Kidney epithelial cell (primary cell): ENCODE measurements at regions not wholly inside any gene's neighbourhood (a gene's known extent, or its start where the extent isn't known, plus 50 kb on each side); places are given as distances from the start of the nearest gene placed in this dataset.

Source experiments
- DNase-seq: peaks from one replicate; pipeline ENCODE4 v3.0.0-alpha.2; 2010; ENCODE audit warnings: low read depth
- H3K27me3 ChIP-seq: 2 replicates; pipeline ENCODE4 v1.6.0; 2011; ENCODE audit warnings: low read length; ENCODE audit not compliant: control insufficient read depth, insufficient read depth
- H3K36me3 ChIP-seq: 2 replicates; pipeline ENCODE4 v1.5.1; 2011; ENCODE audit warnings: low read length; ENCODE audit not compliant: control insufficient read depth, insufficient read depth
- H3K4me3 ChIP-seq: 2 replicates; pipeline ENCODE4 v1.5.1; 2011; ENCODE audit warnings: low read depth, mild to moderate bottlenecking, control low read depth, low read length
- TF ChIP-seq, protein P1 (sequence below): IDR thresholded peaks from 2 replicates; pipeline ENCODE4 v1.5.1; 2011; ENCODE audit warnings: mild to moderate bottlenecking, moderate library complexity, low read length, control low read depth, inconsistent platforms; ENCODE audit not compliant: insufficient read depth, poor library complexity, severe bottlenecking

DNA sequence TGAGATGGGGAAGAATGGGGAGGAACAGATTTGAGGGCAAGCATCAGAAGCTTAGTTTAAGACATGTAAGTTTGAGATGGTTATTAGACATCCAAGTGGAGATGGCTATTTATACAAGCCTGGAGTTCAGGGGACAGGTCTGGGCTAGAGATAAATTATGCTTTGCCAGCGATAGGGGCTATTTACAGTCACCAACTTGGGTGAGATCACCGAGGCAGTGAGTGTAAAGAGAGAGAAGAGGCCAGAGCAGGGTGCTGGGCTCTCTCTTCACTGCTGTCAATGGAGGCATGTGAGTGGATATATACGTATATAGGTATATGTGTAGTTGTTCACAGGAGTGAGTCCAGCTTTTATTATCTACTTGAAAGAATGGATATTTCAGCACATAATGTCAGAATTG lies 81.0 kb downstream of the QPCT start:
- TF ChIP-seq, protein P1, sequence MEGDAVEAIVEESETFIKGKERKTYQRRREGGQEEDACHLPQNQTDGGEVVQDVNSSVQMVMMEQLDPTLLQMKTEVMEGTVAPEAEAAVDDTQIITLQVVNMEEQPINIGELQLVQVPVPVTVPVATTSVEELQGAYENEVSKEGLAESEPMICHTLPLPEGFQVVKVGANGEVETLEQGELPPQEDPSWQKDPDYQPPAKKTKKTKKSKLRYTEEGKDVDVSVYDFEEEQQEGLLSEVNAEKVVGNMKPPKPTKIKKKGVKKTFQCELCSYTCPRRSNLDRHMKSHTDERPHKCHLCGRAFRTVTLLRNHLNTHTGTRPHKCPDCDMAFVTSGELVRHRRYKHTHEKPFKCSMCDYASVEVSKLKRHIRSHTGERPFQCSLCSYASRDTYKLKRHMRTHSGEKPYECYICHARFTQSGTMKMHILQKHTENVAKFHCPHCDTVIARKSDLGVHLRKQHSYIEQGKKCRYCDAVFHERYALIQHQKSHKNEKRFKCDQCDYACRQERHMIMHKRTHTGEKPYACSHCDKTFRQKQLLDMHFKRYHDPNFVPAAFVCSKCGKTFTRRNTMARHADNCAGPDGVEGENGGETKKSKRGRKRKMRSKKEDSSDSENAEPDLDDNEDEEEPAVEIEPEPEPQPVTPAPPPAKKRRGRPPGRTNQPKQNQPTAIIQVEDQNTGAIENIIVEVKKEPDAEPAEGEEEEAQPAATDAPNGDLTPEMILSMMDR, result no peak
- no peak for DNase-seq
- H3K4me3 ChIP-seq, result no peak overlapping the region
- no peaks in the 10 kb centered on the region for H3K27me3 ChIP-seq
- H3K36me3 ChIP-seq, result no peaks in the 10 kb centered on the region

- H3K36me3 ChIP-seq, result no peaks in the 10 kb centered on the region
Observed at GRCh38 chr2:37427241-37427640, 82.8 kb downstream of the QPCT start.

GRCh38 chr2:37436323-37436722 lies 91.9 kb downstream of the QPCT start:
- Histone ChIP-seq H3K27me3 (no peaks in the 10 kb centered on the region), H3K36me3 (no peaks in the 10 kb centered on the region), H3K4me3 (no peak overlapping the region)
- DNase-seq, result no peak
- TF ChIP-seq, protein P1, result no peak

More at GRCh38 chr2:37427241-37427640, 82.8 kb downstream of the QPCT start:
- TF ChIP-seq, protein P1, result no peak
- H3K4me3 ChIP-seq, result no peak overlapping the region
- H3K27me3 ChIP-seq, result no peaks in the 10 kb centered on the region
- DNase-seq, result no peak

- H3K4me3 ChIP-seq, result no peak overlapping the region
Observed at GRCh38 chr2:37439131-37439642, 94.8 kb downstream of the QPCT start.

DNA sequence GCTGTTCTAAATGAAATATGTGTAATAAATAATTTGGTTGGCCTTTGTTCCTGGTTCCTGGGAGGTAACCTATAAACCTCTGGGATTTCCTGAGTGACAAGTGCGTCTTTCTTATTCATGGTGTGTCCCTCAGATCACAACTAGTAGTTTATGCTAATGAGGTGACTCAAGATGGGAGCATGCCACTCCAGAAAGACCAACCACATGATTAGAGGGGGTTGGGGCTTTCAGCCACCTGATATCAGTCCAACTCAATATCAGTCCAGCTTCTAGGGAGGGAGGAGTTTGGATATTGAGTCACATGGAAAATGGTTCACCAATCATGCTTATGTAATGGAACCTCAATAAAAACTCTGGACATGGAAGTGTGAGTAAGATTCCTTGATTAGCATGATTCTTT lies 96.6 kb downstream of the QPCT start:
- Histone ChIP-seq H3K27me3 (no peaks in the 10 kb centered on the region), H3K4me3 (no peak overlapping the region), H3K36me3 (no peaks in the 10 kb centered on the region)
- DNase-seq, result no peak
- TF ChIP-seq, protein P1, result no peak

More at GRCh38 chr2:37439131-37439642, 94.8 kb downstream of the QPCT start:
- H3K27me3 ChIP-seq, result no peaks in the 10 kb centered on the region
- TF ChIP-seq, protein P1, result no peak
- H3K36me3 ChIP-seq, result no peaks in the 10 kb centered on the region
- no peak for DNase-seq

- TF ChIP-seq, protein P1, result no peak
- no peak for DNase-seq
- no peaks in the 10 kb centered on the region for H3K27me3 ChIP-seq
- no peak overlapping the region for H3K4me3 ChIP-seq
- H3K36me3 ChIP-seq, result no peaks in the 10 kb centered on the region
Observed at GRCh38 chr2:37443082-37443481, 98.7 kb downstream of the QPCT start.
